ENCODE measurements at regions not wholly inside any gene's neighbourhood (a gene's known extent, or its start where the extent isn't known, plus 50 kb on each side); places are given as distances from the start of the nearest gene placed in this dataset.

DNA sequence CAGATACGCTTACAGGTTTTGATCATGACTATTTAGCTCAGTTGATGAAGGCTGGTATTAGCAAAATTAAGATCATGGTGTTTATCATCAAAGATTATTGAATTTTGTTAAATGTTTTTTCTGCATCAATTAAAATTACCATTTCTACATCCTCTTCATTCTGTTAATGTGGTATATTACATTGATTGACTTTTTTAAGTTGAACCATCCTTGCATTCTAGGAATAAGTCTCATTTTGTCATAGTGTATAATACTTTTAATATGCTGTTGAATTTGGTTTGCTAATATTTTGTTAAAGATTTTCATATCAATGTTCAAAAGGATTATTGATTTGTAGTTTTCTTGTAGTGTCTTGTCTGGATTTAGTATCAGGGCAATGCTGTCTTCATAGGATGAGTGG is 142.4 kb downstream of the LYPLAL1 start:
- TF ChIP-seq SUZ12 (IDR thresholded peaks at IDR 0.05) (no peak), FOXK2 (IDR thresholded peaks at IDR 0.05) (no peak), ELF4 (IDR thresholded peaks at IDR 0.05) (no peak), SP1 (IDR thresholded peaks at IDR 0.05) (no peak), ARNT (IDR thresholded peaks at IDR 0.05) (no peak), FOXM1 (IDR thresholded peaks at IDR 0.05; ENCODE audit: borderline replicate concordance) (no peak), ZNF384 (IDR thresholded peaks at IDR 0.05) (no peak), LEF1 (IDR thresholded peaks at IDR 0.05; ENCODE audit: borderline replicate concordance) (no peak)

Measured in HEK293T (cell line).